Adipocyte (in vitro differentiated cells): ENCODE measurements at regions not wholly inside any gene's neighbourhood (a gene's known extent, or its start where the extent isn't known, plus 50 kb on each side); places are given as distances from the start of the nearest gene placed in this dataset.
"Not testable (repeated sequence)": the region's sequence is repeated elsewhere in the genome, so short reads cannot be mapped to it uniquely, and the experiment has no call there.

Experiments
- DNase-seq: peaks from one replicate; pipeline ENCODE4 v3.0.0-alpha.2; 2015; ENCODE audit warnings: low read depth
- H3K27me3 ChIP-seq: replicated peaks from 2 replicates; pipeline ENCODE4 v1.7.0; 2013; ENCODE audit warnings: mild to moderate bottlenecking, low read length, moderate library complexity; ENCODE audit not compliant: control insufficient read depth, insufficient read depth
- H3K36me3 ChIP-seq: 2 replicates; pipeline ENCODE4 v1.7.0; 2013; ENCODE audit warnings: low read length, mild to moderate bottlenecking, moderate library complexity; ENCODE audit not compliant: control insufficient read depth, insufficient read depth, severe bottlenecking
- H3K4me1 ChIP-seq: 2 replicates; pipeline ENCODE4 v1.7.0; 2013; ENCODE audit warnings: mild to moderate bottlenecking, low read length, moderate library complexity; ENCODE audit not compliant: control insufficient read depth, insufficient read depth
- H3K4me3 ChIP-seq: 2 replicates; pipeline ENCODE4 v1.7.0; 2013; ENCODE audit warnings: mild to moderate bottlenecking, low read length, moderate library complexity
- H3K9ac ChIP-seq: 2 replicates; pipeline ENCODE4 v1.7.0; 2013; ENCODE audit warnings: mild to moderate bottlenecking, low read length, moderate library complexity
- H3K9me3 ChIP-seq: 2 replicates; pipeline ENCODE4 v1.7.0; 2013; ENCODE audit warnings: mild to moderate bottlenecking, low read length, moderate library complexity; ENCODE audit not compliant: control insufficient read depth

DNA sequence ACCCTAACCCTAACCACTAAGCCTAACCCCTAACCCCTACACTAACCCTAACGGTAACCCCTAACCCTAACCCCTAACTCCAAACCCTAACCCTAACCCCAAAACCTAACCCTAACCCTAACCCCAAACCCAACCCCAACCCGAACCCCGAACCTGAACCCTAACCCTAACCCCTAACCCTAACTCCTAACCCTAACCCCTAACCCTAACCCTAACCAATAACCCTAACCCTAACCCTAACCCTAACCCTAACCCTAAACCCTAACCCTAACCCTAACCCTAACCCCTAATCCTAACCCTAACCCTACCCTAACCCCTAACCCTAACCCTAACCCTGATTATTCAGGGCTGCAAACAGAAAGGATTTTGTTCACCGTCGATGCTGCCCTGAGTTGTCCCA is 144.6 kb upstream of the DUSP22 start:
- H3K9me3 ChIP-seq = not testable (repeated sequence)

DNA sequence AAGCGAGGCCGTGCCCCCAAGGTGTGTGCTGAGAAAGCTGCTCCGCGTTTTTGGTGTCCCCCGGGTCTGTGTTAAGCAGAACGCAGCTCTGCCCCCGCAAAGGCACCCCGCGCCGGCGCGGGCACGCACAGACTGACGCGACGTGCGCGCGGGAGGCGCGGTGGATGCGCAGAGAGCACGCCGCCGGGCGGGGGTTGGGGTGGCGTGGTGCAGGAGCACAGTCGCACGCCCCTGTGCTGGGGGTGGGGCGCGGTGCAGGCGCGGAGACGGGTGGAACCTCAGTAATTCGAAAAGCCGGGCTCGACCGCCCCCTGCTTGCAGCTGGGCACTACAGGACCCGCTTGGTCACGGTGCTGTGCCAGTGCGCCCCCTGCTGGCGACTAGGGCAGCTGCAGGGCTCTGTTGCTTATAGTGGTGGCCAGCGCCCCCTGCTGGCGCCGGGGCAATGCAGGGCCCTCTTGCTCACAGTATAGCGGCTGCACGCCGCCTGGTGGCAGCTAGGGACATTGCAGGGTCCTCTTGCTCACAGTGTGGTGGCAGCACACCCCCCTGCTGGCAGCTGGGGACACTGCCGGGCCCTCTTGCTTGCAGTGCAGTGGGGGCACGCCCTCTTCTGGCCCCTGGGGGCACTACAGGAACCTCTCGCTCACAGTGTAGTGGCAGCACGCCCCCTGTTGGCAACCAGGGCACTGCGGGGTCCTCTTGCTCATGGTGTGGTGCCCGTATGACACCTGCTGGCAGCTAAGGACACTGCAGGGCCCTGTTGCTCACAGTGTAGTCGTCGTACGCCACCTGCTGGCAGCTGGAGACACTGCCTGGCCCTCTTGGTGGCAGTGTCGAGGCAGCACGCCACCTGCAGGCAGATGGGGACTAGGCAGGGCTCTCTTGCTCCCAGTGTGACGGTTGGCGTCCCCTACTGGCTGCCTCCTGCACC is 144.0 kb upstream of the DUSP22 start:
- not testable (repeated sequence) for H3K9ac ChIP-seq, H3K4me1 ChIP-seq, H3K27me3 ChIP-seq, H3K4me3 ChIP-seq, H3K36me3 ChIP-seq, H3K9me3 ChIP-seq
- DNase-seq = peak; percentile 30

More for the DNA sequence above, 144.6 kb upstream of the DUSP22 start:
- DNase-seq, H3K36me3 ChIP-seq, H3K4me3 ChIP-seq, H3K9ac ChIP-seq, H3K27me3 ChIP-seq, H3K4me1 ChIP-seq: not testable (repeated sequence)

GRCh38 chr6:150147-150546 is 142.1 kb upstream of the DUSP22 start:
- H3K36me3 ChIP-seq, DNase-seq, H3K4me3 ChIP-seq, H3K9ac ChIP-seq, H3K27me3 ChIP-seq, H3K9me3 ChIP-seq: not testable (repeated sequence)
- peaks cover 14% of the 10 kb centered on the region for H3K4me1 ChIP-seq

- H3K4me3 ChIP-seq, H3K36me3 ChIP-seq, H3K27me3 ChIP-seq, H3K9ac ChIP-seq, H3K9me3 ChIP-seq, DNase-seq: not testable (repeated sequence)
- peaks cover 33% of the 10 kb centered on the region for H3K4me1 ChIP-seq
Measured at GRCh38 chr6:152436-152835, 139.9 kb upstream of the DUSP22 start.

GRCh38 chr6:153026-153425 is 139.3 kb upstream of the DUSP22 start:
- H3K9ac ChIP-seq, H3K36me3 ChIP-seq, DNase-seq, H3K9me3 ChIP-seq, H3K4me3 ChIP-seq: not testable (repeated sequence)
- Histone ChIP-seq H3K4me1 (peaks cover 33% of the 10 kb centered on the region), H3K27me3 (peaks cover 12% of the 10 kb centered on the region)

GRCh38 chr6:153867-154266 is 138.4 kb upstream of the DUSP22 start:
- DNase-seq, H3K9ac ChIP-seq, H3K4me3 ChIP-seq, H3K36me3 ChIP-seq, H3K9me3 ChIP-seq: not testable (repeated sequence)
- H3K4me1 ChIP-seq = peaks cover 33% of the 10 kb centered on the region
- peaks cover 18% of the 10 kb centered on the region for H3K27me3 ChIP-seq

- peak; percentile 35 for DNase-seq
- H3K4me3 ChIP-seq, H3K9me3 ChIP-seq, H3K36me3 ChIP-seq, H3K9ac ChIP-seq: not testable (repeated sequence)
- peaks cover 33% of the 10 kb centered on the region for H3K4me1 ChIP-seq
- peaks cover 18% of the 10 kb centered on the region for H3K27me3 ChIP-seq
Measured at GRCh38 chr6:154321-155092, 137.8 kb upstream of the DUSP22 start.

DNA sequence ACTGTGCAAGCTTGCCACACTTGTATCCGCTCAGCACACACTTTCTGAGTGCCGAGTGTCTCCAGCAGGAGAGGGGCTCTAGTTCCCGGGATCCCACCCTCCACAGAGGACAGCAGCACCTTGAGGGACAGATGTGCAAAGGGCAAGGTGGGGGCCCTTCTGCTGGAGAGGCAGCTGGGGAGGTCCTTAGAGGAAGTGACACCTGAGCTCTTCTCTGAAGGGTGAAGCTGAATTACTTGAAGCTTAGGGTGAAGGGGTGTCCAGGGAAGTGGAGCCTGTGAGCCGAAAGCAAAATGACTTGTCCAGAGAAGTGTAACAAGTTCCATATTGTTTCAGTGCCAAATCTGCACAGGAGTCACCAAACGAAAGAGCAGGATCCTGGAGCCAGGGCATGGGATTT is 136.3 kb upstream of the DUSP22 start:
- no peaks in the 10 kb centered on the region for H3K36me3 ChIP-seq
- peak overlapping the region; percentile 37 for H3K4me3 ChIP-seq
- peaks cover 33% of the 10 kb centered on the region for H3K4me1 ChIP-seq
- H3K27me3 ChIP-seq = peaks cover 19% of the 10 kb centered on the region
- no peak for DNase-seq
- no peaks in the 10 kb centered on the region for H3K9me3 ChIP-seq
- no peak overlapping the region for H3K9ac ChIP-seq

DNA sequence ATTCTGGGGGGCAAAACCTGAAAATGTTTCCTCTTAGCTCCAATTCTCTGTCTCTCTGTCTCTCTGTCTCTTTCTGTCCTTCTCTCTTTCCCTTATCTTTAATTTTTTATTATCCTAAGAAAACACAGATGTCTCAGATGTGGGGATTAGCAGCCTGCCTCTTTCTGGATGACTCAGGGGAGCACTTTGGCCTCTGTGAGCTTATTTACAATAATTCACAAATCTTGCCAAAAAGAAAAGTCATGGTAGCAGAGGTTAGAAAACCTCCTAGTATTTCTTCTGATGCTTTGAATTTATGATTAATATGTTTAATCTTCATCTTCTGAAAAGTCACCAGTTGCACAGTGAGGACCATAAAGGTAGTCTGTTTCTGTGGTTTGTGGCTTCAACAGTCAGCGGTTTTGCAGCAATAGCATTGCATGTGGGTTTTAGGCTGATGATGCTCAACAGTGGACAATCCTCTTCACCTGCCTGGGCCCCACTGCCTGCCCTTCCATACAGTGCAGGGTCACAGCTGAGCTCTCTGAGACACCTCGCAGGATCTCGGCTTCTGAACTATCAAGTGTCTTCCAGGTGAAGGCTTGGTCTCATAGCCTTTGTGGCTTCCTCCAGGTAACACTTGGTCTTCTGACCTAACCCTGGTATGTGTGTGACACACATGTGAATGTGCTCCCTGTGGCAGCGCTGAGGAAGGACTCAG is 135.7 kb upstream of the DUSP22 start:
- peaks cover 33% of the 10 kb centered on the region for H3K4me1 ChIP-seq
- H3K36me3 ChIP-seq, H3K9me3 ChIP-seq, H3K9ac ChIP-seq: not testable (repeated sequence)
- H3K27me3 ChIP-seq = peaks cover 18% of the 10 kb centered on the region
- DNase-seq = peak; percentile 14
- peak overlapping the region; percentile 37 for H3K4me3 ChIP-seq

- peak; percentile 27 for DNase-seq
- H3K9me3 ChIP-seq = not testable (repeated sequence)
Measured at GRCh38 chr6:157176-157575, 135.1 kb upstream of the DUSP22 start.

DNA sequence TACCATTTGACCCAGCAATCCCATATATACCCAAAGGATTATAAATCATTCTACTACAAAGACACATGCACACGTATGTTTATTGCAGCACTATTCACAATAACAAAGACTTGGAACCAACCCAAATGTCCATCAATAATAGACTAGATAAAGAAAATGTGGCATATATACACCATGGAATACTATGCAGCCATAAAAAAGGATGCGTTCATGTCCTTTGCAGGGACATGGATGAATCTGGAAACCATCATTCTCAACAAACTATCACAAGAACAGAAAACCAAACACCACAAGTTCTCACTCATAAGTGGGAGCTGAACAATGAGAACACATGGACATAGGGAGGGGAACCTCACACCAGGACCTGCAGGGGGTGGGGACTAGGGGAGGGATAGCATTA is 130.6 kb upstream of the DUSP22 start:
- not testable (repeated sequence) for H3K36me3 ChIP-seq, DNase-seq, H3K9me3 ChIP-seq, H3K4me3 ChIP-seq, H3K9ac ChIP-seq
- Histone ChIP-seq H3K4me1 (peaks cover 10% of the 10 kb centered on the region), H3K27me3 (peaks cover 25% of the 10 kb centered on the region)

More at GRCh38 chr6:157176-157575, 135.1 kb upstream of the DUSP22 start:
- H3K9ac ChIP-seq, H3K4me3 ChIP-seq, H3K36me3 ChIP-seq: not testable (repeated sequence)
- peaks cover 33% of the 10 kb centered on the region for H3K4me1 ChIP-seq
- peaks cover 13% of the 10 kb centered on the region for H3K27me3 ChIP-seq
